HEK293 (cell line): ENCODE measurements at regions not wholly inside any gene's neighbourhood (a gene's known extent, or its start where the extent isn't known, plus 50 kb on each side); places are given as distances from the start of the nearest gene placed in this dataset.

Experiments used
- CTCF ChIA-PET: fragments of 350-600 bp; formaldehyde crosslinking; extraction: SDS; loops from one replicate; lab custom pipeline; 2021; ENCODE audit warnings: antibody characterized with exemption; lab: Yijun Ruan, JAX
- POLR2A ChIA-PET: fragments of 300-600 bp; formaldehyde crosslinking; extraction: SDS; loops from one replicate; lab custom pipeline; 2020; ENCODE audit warnings: antibody characterized with exemption, inconsistent platforms; lab: Yijun Ruan, JAX
- H3K27ac ChIP-seq: fragments of 200-500 bp; sonication (Bioruptor generic); 2 replicates; pipeline ENCODE4 v1.5.1; 2014; ENCODE audit warnings: low read depth, low read length, control low read depth, inconsistent platforms; ENCODE audit errors: extremely low read depth
- H3K36me3 ChIP-seq, 2 experiments: fragments of 200-500 bp in 1 of 2; sonication (Bioruptor generic) in 1 of 2; 1 replicate in 1 of 2; 2 replicates in 1 of 2; pipeline ENCODE4 v1.5.1; 2014 to 2017; ENCODE audit warnings: inconsistent platforms in 2 of 2, low read length in 2 of 2; ENCODE audit not compliant: control insufficient read depth in 2 of 2, insufficient read depth in 1 of 2
- H3K4me1 ChIP-seq: fragments of 200-500 bp; sonication (Bioruptor generic); 2 replicates; pipeline ENCODE4 v1.5.1; 2014; ENCODE audit warnings: mild to moderate bottlenecking, low read length, inconsistent platforms; ENCODE audit not compliant: control insufficient read depth, insufficient read depth
- H3K4me3 ChIP-seq: 2 replicates; pipeline ENCODE4 v1.5.1; 2011; ENCODE audit warnings: low read depth, mild to moderate bottlenecking, control low read depth, low read length, moderate library complexity
- H3K9me3 ChIP-seq: fragments of 200-500 bp; sonication (Bioruptor generic); 2 replicates; pipeline ENCODE4 v1.5.1; 2014; ENCODE audit warnings: low read depth, low read length, inconsistent platforms; ENCODE audit not compliant: control insufficient read depth, insufficient read depth
- GLI4 ChIP-seq: fragments of 450-650 bp; formaldehyde crosslinking; IDR thresholded peaks from 2 replicates; pipeline ENCODE4 v1.5.1; 2016; ENCODE audit warnings: missing biosample characterization, missing genetic modification characterization
- KLF16 ChIP-seq: fragments of 450-650 bp; formaldehyde crosslinking; IDR thresholded peaks from 2 replicates; pipeline ENCODE4 v1.5.1; 2017; ENCODE audit warnings: missing biosample characterization, missing genetic modification characterization
- MZF1 ChIP-seq: fragments of 450-650 bp; formaldehyde crosslinking; IDR thresholded peaks from 2 replicates; pipeline ENCODE4 v1.5.1; 2017; ENCODE audit warnings: missing biosample characterization, missing genetic modification characterization, borderline replicate concordance
- ZFP69B ChIP-seq: fragments of 450-650 bp; formaldehyde crosslinking; IDR thresholded peaks from 2 replicates; pipeline ENCODE4 v1.5.1; 2016; ENCODE audit warnings: missing biosample characterization, missing genetic modification characterization
- ZNF132 ChIP-seq: fragments of 450-650 bp; formaldehyde crosslinking; IDR thresholded peaks from 2 replicates; pipeline ENCODE4 v1.5.1; 2017; ENCODE audit warnings: missing biosample characterization, missing genetic modification characterization, borderline replicate concordance
- ZNF23 ChIP-seq: fragments of 450-650 bp; formaldehyde crosslinking; IDR thresholded peaks from 2 replicates; pipeline ENCODE4 v1.5.1; 2016; ENCODE audit warnings: missing biosample characterization, missing genetic modification characterization, borderline replicate concordance
- ZNF341 ChIP-seq: fragments of 450-650 bp; formaldehyde crosslinking; IDR thresholded peaks from 2 replicates; pipeline ENCODE4; 2016; ENCODE audit warnings: low read depth, missing biosample characterization, missing genetic modification characterization
- ZNF350 ChIP-seq: fragments of 450-650 bp; formaldehyde crosslinking; IDR thresholded peaks from 2 replicates; pipeline ENCODE4 v1.5.0; 2017; ENCODE audit warnings: missing biosample characterization, mild to moderate bottlenecking, missing genetic modification characterization
- ZNF600 ChIP-seq: fragments of 450-650 bp; formaldehyde crosslinking; IDR thresholded peaks from 2 replicates; pipeline ENCODE4 v1.5.1; 2016; ENCODE audit warnings: missing biosample characterization, missing genetic modification characterization
- ZNF658 ChIP-seq: fragments of 450-650 bp; formaldehyde crosslinking; IDR thresholded peaks from 2 replicates; pipeline ENCODE4; 2016; ENCODE audit warnings: missing biosample characterization, missing genetic modification characterization
- TF ChIP-seq, protein P1 (sequence below): IDR thresholded peaks from 2 replicates; pipeline ENCODE4 v1.6.1; 2011; ENCODE audit warnings: mild to moderate bottlenecking, low read depth, low read length, borderline replicate concordance
- TF ChIP-seq, protein P2 (sequence below): fragments of 450-650 bp; formaldehyde crosslinking; IDR thresholded peaks from 2 replicates; pipeline ENCODE4 v1.5.1; 2016; ENCODE audit warnings: missing biosample characterization, missing genetic modification characterization
- TF ChIP-seq, protein P3 (sequence below): fragments of 450-650 bp; formaldehyde crosslinking; IDR thresholded peaks from 2 replicates; pipeline ENCODE4 v1.5.1; 2016; ENCODE audit warnings: missing biosample characterization, missing genetic modification characterization
- TF ChIP-seq, protein P4 (sequence below): fragments of 450-650 bp; formaldehyde crosslinking; IDR thresholded peaks from 2 replicates; pipeline ENCODE4 v1.5.1; 2017; ENCODE audit warnings: missing biosample characterization, missing genetic modification characterization
- TF ChIP-seq, protein P5 (sequence below): fragments of 450-650 bp; formaldehyde crosslinking; IDR thresholded peaks from 2 replicates; pipeline ENCODE4 v1.5.1; 2016; ENCODE audit warnings: missing biosample characterization, missing genetic modification characterization
- TF ChIP-seq, protein P6 (sequence below): fragments of 450-650 bp; formaldehyde crosslinking; IDR thresholded peaks from 2 replicates; pipeline ENCODE4 v1.5.1; 2016; ENCODE audit warnings: missing biosample characterization, missing genetic modification characterization

DNA sequence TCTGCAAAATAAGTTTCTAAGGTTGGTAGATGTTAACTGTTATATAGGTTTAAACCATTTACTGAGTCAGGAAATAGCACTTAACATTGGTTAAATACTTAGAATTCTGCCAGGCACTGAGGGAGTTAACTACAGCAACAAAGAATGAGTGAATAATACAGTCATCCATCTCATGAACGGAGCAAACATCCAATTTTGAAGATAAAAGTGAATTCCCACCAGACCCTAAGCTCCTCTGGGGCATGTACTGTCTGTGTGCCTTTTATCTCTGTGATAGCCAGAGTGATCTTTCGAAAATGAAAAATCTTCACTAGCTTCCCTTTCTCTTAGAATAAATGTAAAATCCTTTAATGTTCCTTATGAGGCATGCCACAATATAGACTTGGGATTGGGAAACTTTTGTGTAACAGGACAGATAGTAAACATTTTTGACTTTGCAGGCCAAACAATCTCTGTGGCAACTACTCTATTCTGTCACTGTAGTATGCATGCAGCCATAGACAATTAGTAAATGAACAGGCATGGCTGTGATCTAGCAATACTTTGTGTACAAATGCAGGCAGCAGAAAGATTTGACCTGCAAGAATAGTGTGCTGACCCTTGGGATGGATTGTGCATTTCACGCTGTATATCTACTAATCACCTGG lies 294.5 kb upstream of the LMCD1 start:
- TF ChIP-seq ZNF132 (tag by site-specific recombination) (no peak), GLI4 (no peak), ZNF23 (tag by site-specific recombination) (no peak), ZFP69B (no peak), ZNF658 (no peak), ZNF341 (tag by site-specific recombination) (no peak), KLF16 (no peak), ZNF600 (tag by site-specific recombination) (no peak), MZF1 (tag by site-specific recombination) (no peak), ZNF350 (no peak)
- TF ChIP-seq, protein P1, sequence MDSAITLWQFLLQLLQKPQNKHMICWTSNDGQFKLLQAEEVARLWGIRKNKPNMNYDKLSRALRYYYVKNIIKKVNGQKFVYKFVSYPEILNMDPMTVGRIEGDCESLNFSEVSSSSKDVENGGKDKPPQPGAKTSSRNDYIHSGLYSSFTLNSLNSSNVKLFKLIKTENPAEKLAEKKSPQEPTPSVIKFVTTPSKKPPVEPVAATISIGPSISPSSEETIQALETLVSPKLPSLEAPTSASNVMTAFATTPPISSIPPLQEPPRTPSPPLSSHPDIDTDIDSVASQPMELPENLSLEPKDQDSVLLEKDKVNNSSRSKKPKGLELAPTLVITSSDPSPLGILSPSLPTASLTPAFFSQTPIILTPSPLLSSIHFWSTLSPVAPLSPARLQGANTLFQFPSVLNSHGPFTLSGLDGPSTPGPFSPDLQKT, result no peak
- TF ChIP-seq, protein P2, sequence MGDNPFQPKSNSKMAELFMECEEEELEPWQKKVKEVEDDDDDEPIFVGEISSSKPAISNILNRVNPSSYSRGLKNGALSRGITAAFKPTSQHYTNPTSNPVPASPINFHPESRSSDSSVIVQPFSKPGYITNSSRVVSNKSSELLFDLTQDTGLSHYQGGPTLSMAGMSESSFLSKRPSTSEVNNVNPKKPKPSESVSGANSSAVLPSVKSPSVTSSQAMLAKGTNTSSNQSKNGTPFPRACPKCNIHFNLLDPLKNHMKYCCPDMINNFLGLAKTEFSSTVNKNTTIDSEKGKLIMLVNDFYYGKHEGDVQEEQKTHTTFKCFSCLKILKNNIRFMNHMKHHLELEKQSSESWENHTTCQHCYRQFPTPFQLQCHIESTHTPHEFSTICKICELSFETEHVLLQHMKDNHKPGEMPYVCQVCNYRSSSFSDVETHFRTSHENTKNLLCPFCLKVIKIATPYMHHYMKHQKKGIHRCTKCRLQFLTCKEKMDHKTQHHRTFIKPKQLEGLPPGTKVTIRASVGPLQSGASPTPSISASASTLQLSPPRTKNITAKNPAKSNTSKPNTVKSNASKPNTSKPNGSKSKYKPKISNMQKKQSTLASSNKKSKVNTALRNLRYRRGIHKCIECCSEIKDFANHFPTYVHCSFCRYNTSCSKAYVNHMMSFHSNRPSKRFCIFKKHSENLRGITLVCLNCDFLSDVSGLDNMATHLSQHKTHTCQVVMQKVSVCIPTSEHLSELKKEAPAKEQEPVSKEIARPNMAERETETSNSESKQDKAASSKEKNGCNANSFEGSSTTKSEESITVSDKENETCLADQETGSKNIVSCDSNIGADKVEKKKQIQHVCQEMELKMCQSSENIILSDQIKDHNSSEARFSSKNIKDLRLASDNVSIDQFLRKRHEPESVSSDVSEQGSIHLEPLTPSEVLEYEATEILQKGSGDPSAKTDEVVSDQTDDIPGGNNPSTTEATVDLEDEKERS (tag by site-specific recombination), result no peak
- TF ChIP-seq, protein P3, sequence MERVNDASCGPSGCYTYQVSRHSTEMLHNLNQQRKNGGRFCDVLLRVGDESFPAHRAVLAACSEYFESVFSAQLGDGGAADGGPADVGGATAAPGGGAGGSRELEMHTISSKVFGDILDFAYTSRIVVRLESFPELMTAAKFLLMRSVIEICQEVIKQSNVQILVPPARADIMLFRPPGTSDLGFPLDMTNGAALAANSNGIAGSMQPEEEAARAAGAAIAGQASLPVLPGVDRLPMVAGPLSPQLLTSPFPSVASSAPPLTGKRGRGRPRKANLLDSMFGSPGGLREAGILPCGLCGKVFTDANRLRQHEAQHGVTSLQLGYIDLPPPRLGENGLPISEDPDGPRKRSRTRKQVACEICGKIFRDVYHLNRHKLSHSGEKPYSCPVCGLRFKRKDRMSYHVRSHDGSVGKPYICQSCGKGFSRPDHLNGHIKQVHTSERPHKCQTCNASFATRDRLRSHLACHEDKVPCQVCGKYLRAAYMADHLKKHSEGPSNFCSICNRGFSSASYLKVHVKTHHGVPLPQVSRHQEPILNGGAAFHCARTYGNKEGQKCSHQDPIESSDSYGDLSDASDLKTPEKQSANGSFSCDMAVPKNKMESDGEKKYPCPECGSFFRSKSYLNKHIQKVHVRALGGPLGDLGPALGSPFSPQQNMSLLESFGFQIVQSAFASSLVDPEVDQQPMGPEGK (tag by site-specific recombination), result no peak
- TF ChIP-seq, protein P4, sequence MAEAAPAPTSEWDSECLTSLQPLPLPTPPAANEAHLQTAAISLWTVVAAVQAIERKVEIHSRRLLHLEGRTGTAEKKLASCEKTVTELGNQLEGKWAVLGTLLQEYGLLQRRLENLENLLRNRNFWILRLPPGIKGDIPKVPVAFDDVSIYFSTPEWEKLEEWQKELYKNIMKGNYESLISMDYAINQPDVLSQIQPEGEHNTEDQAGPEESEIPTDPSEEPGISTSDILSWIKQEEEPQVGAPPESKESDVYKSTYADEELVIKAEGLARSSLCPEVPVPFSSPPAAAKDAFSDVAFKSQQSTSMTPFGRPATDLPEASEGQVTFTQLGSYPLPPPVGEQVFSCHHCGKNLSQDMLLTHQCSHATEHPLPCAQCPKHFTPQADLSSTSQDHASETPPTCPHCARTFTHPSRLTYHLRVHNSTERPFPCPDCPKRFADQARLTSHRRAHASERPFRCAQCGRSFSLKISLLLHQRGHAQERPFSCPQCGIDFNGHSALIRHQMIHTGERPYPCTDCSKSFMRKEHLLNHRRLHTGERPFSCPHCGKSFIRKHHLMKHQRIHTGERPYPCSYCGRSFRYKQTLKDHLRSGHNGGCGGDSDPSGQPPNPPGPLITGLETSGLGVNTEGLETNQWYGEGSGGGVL, result no peak
- TF ChIP-seq, protein P5, sequence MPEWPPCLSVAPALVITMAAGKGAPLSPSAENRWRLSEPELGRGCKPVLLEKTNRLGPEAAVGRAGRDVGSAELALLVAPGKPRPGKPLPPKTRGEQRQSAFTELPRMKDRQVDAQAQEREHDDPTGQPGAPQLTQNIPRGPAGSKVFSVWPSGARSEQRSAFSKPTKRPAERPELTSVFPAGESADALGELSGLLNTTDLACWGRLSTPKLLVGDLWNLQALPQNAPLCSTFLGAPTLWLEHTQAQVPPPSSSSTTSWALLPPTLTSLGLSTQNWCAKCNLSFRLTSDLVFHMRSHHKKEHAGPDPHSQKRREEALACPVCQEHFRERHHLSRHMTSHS (tag by site-specific recombination), result no peak
- TF ChIP-seq, protein P6, sequence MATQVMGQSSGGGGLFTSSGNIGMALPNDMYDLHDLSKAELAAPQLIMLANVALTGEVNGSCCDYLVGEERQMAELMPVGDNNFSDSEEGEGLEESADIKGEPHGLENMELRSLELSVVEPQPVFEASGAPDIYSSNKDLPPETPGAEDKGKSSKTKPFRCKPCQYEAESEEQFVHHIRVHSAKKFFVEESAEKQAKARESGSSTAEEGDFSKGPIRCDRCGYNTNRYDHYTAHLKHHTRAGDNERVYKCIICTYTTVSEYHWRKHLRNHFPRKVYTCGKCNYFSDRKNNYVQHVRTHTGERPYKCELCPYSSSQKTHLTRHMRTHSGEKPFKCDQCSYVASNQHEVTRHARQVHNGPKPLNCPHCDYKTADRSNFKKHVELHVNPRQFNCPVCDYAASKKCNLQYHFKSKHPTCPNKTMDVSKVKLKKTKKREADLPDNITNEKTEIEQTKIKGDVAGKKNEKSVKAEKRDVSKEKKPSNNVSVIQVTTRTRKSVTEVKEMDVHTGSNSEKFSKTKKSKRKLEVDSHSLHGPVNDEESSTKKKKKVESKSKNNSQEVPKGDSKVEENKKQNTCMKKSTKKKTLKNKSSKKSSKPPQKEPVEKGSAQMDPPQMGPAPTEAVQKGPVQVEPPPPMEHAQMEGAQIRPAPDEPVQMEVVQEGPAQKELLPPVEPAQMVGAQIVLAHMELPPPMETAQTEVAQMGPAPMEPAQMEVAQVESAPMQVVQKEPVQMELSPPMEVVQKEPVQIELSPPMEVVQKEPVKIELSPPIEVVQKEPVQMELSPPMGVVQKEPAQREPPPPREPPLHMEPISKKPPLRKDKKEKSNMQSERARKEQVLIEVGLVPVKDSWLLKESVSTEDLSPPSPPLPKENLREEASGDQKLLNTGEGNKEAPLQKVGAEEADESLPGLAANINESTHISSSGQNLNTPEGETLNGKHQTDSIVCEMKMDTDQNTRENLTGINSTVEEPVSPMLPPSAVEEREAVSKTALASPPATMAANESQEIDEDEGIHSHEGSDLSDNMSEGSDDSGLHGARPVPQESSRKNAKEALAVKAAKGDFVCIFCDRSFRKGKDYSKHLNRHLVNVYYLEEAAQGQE (tag by site-specific recombination), result no peak
- no peaks in the 10 kb centered on the region for H3K9me3 ChIP-seq
- no peaks in the 10 kb centered on the region for H3K36me3 ChIP-seq
- POLR2A ChIA-PET, result no interaction called here
- CTCF ChIA-PET, result no interaction called here
- no peak overlapping the region for H3K27ac ChIP-seq
- no peak overlapping the region for H3K4me3 ChIP-seq
- H3K4me1 ChIP-seq, result no peaks in the 10 kb centered on the region
